Aorta (tissue), 5 donors: ENCODE measurements at regions not wholly inside any gene's neighbourhood (a gene's known extent, or its start where the extent isn't known, plus 50 kb on each side); places are given as distances from the start of the nearest gene placed in this dataset.

ENCODE experiments used
- ATAC-seq: fragments of 200-7000 bp; cut with Tn5 transposase; one replicate; pipeline ENCODE4 v1.9.1; 2022; ENCODE audit warnings: moderate library complexity; ENCODE audit not compliant: low FRiP score
- DNase-seq, 2 donors: peaks; one replicate each; pipeline ENCODE4 v3.0.0-alpha.2; 2020
- H3K27ac ChIP-seq, 2 donors: one replicate each; pipeline ENCODE4 v1.5.1; 2013; ENCODE audit warnings: low read length in 2 of 2, mild to moderate bottlenecking in 2 of 2, moderate library complexity in 2 of 2, control low read depth in 1 of 2, inconsistent platforms in 1 of 2, low read depth in 1 of 2
- H3K27me3 ChIP-seq, 2 donors: one replicate each; pipeline ENCODE4 v1.6.1; 2013; ENCODE audit warnings: control low read depth in 1 of 2, low read length in 1 of 2, mild to moderate bottlenecking in 1 of 2, moderate library complexity in 1 of 2; ENCODE audit not compliant: insufficient read depth in 2 of 2, control insufficient read depth in 1 of 2
- H3K36me3 ChIP-seq, 2 donors: one replicate each; pipeline ENCODE4 v1.6.1; 2013; ENCODE audit warnings: control low read depth in 1 of 2, low read length in 1 of 2, mild to moderate bottlenecking in 1 of 2; ENCODE audit not compliant: insufficient read depth in 2 of 2, control insufficient read depth in 1 of 2
- H3K4me1 ChIP-seq, 2 donors: one replicate each; pipeline ENCODE4 v1.6.1; 2013; ENCODE audit warnings: low read length in 2 of 2, control low read depth in 1 of 2, mild to moderate bottlenecking in 1 of 2, moderate library complexity in 1 of 2; ENCODE audit not compliant: insufficient read depth in 2 of 2, control insufficient read depth in 1 of 2
- H3K4me3 ChIP-seq, 2 donors: one replicate each; pipeline ENCODE4 v1.5.1; 2013; ENCODE audit warnings: low read length in 2 of 2, control low read depth in 1 of 2, mild to moderate bottlenecking in 1 of 2
- H3K9me3 ChIP-seq: one replicate; pipeline ENCODE4 v1.6.1; 2013; ENCODE audit warnings: mild to moderate bottlenecking, low read length; ENCODE audit not compliant: control insufficient read depth
- WGBS, 2 donors: extraction: QIAGEN DNeasy Blood & Tissue Kit; methylation state at CpG; one replicate each; pipeline ENCODE4 v1.1.7; 2013; 5-methylcytosine and 5-hydroxymethylcytosine counted together
- intact Hi-C, 2 donors: fragments of 100-400 bp; cut with DNase I; formaldehyde crosslinking; loops; one replicate each; pipeline versions ENCODE4 v1.14.2 to v1.15.0; 2022
- donor health status: healthy with polysubstance abuse.
- donor health status: Bipolar disorder and iron deficiency.
- donor health status: DM: no; HTN: no; CAD: no.
- donor health status: DM: no; HTN: no; CAD: no.
- donor health status: DM: yes; HTN: yes; CAD: no.

GRCh38 chr2:235391921-235392615 lies 101.8 kb upstream of the AGAP1 start:
- peaks cover 0 to under 1% of the 10 kb centered on the region in 2 donors for H3K27me3 ChIP-seq
- H3K9me3 ChIP-seq: no peaks in the 10 kb centered on the region
- WGBS, 2 donors: 58 to 67% methylated on average over 28 of the region's 28 CpGs
- no peaks in the 10 kb centered on the region for H3K4me1 ChIP-seq
- no peak overlapping the region for H3K27ac ChIP-seq
- H3K4me3 ChIP-seq: no peak overlapping the region
- DNase-seq (no peak), ATAC-seq (no peak)
- no peaks in the 10 kb centered on the region for H3K36me3 ChIP-seq
- intact Hi-C loops: no loop called here

GRCh38 chr2:235394278-235394828 lies 99.5 kb upstream of the AGAP1 start:
- Histone ChIP-seq H3K27me3 (peaks cover 0 to 1% of the 10 kb centered on the region in 2 donors), H3K4me1 (no peaks in the 10 kb centered on the region), H3K4me3 (no peak overlapping the region), H3K27ac (no peak overlapping the region), H3K9me3 (no peaks in the 10 kb centered on the region), H3K36me3 (no peaks in the 10 kb centered on the region)
- intact Hi-C loops: no loop called here
- 81 to 82% methylated on average over 12 of the region's 12 CpGs for WGBS, 2 donors
- DNase-seq (no peak), ATAC-seq (no peak)

GRCh38 chr2:235396071-235396846 lies 97.6 kb upstream of the AGAP1 start:
- no peak overlapping the region for H3K27ac ChIP-seq
- H3K27me3 ChIP-seq: peaks cover 0 to 1% of the 10 kb centered on the region in 2 donors
- peaks cover 4% of the 10 kb centered on the region for H3K9me3 ChIP-seq
- DNase-seq (no peak), ATAC-seq (no peak)
- no peaks in the 10 kb centered on the region for H3K36me3 ChIP-seq
- no peaks in the 10 kb centered on the region for H3K4me1 ChIP-seq
- no peak overlapping the region for H3K4me3 ChIP-seq
- intact Hi-C loops: no loop called here
- 80 to 85% methylated on average over 7 to 8 of the region's 8 CpGs for WGBS, 2 donors

- WGBS, 2 donors: 70 to 73% methylated on average over 2 of the region's 2 CpGs
Observed at GRCh38 chr2:235398321-235398720, 95.5 kb upstream of the AGAP1 start.

GRCh38 chr2:235399895-235400294 lies 93.9 kb upstream of the AGAP1 start:
- no peaks in the 10 kb centered on the region for H3K36me3 ChIP-seq
- H3K27ac ChIP-seq: no peak overlapping the region
- WGBS, 2 donors: 80 to 90% methylated on average over 1 of the region's 1 CpG
- intact Hi-C loops: no loop called here
- peaks cover 0 to 1% of the 10 kb centered on the region in 2 donors for H3K27me3 ChIP-seq
- no peaks in the 10 kb centered on the region for H3K4me1 ChIP-seq
- no peak for ATAC-seq
- peaks cover 4% of the 10 kb centered on the region for H3K9me3 ChIP-seq
- no peak for DNase-seq
- no peak overlapping the region for H3K4me3 ChIP-seq

More at GRCh38 chr2:235398321-235398720, 95.5 kb upstream of the AGAP1 start:
- Histone ChIP-seq H3K27ac (no peak overlapping the region), H3K27me3 (peaks cover 0 to 1% of the 10 kb centered on the region in 2 donors), H3K4me3 (no peak overlapping the region), H3K4me1 (no peaks in the 10 kb centered on the region), H3K36me3 (no peaks in the 10 kb centered on the region), H3K9me3 (peaks cover 4% of the 10 kb centered on the region)
- ATAC-seq (no peak), DNase-seq (no peak)
- intact Hi-C loops: no loop called here

- no peak for ATAC-seq
- Histone ChIP-seq H3K4me3 (no peak overlapping the region), H3K27me3 (no peaks in the 10 kb centered on the region), H3K36me3 (no peaks in the 10 kb centered on the region), H3K9me3 (peaks cover 4% of the 10 kb centered on the region), H3K4me1 (no peaks in the 10 kb centered on the region), H3K27ac (no peak overlapping the region)
- 73 to 81% methylated on average over 2 of the region's 2 CpGs for WGBS, 2 donors
- no peak for DNase-seq
- intact Hi-C loops: no loop called here
Observed at GRCh38 chr2:235402422-235402821, 91.4 kb upstream of the AGAP1 start.

- H3K27me3 ChIP-seq: no peaks in the 10 kb centered on the region
- H3K4me1 ChIP-seq: no peaks in the 10 kb centered on the region
- intact Hi-C loops: no loop called here
- no peak overlapping the region for H3K27ac ChIP-seq
- no peak overlapping the region for H3K4me3 ChIP-seq
- WGBS, 2 donors: 75 to 82% methylated on average over 11 of the region's 11 CpGs
- H3K36me3 ChIP-seq: no peaks in the 10 kb centered on the region
- H3K9me3 ChIP-seq: no peaks in the 10 kb centered on the region
- no peak for DNase-seq
- ATAC-seq: no peak
Observed at GRCh38 chr2:235405612-235406361, 88.1 kb upstream of the AGAP1 start.

GRCh38 chr2:235406430-235406829 lies 87.4 kb upstream of the AGAP1 start:
- WGBS, 2 donors: 41 to 42% methylated on average over 8 of the region's 8 CpGs
- Histone ChIP-seq H3K27me3 (no peaks in the 10 kb centered on the region), H3K9me3 (no peaks in the 10 kb centered on the region), H3K4me3 (no peak overlapping the region), H3K36me3 (no peaks in the 10 kb centered on the region), H3K27ac (no peak overlapping the region), H3K4me1 (no peaks in the 10 kb centered on the region)
- ATAC-seq (no peak), DNase-seq (no peak)
- intact Hi-C loops: no loop called here
